AG04450 (cell line): ENCODE measurements at regions not wholly inside any gene's neighbourhood (a gene's known extent, or its start where the extent isn't known, plus 50 kb on each side); places are given as distances from the start of the nearest gene placed in this dataset.

ENCODE experiments used
- CTCF ChIA-PET: fragments of 300-600, 350-600 bp; formaldehyde crosslinking; extraction: SDS; loops from one replicate; lab custom pipeline; 2022; ENCODE audit warnings: antibody characterized with exemption, inconsistent platforms; lab: Charles Lee
- POLR2A ChIA-PET: fragments of 350-600 bp; formaldehyde crosslinking; extraction: SDS; loops from one replicate; lab custom pipeline; 2021; ENCODE audit warnings: antibody characterized with exemption, inconsistent platforms; lab: Yijun Ruan, JAX
- DNase-seq: peaks from one replicate; pipeline ENCODE4 v3.0.0-alpha.2; 2011; ENCODE audit warnings: low read depth, low spot score
- H3K27ac ChIP-seq: one replicate; pipeline ENCODE4 v1.5.1; 2012; ENCODE audit warnings: low read depth, low read length, control low read depth
- H3K27me3 ChIP-seq: one replicate; pipeline ENCODE4 v1.6.0; 2012; ENCODE audit warnings: low read length; ENCODE audit not compliant: control insufficient read depth, insufficient read depth
- H3K4me3 ChIP-seq: 2 replicates; pipeline ENCODE4 v1.5.1; 2011; ENCODE audit warnings: mild to moderate bottlenecking, low read depth, low read length, control low read depth
- H3K9me3 ChIP-seq: 2 replicates; pipeline ENCODE4 v1.5.1; 2012; ENCODE audit warnings: low read length; ENCODE audit not compliant: control insufficient read depth, insufficient read depth
- CTCF ChIP-seq: IDR thresholded peaks from 2 replicates; pipeline ENCODE4 v1.5.1; 2011; ENCODE audit warnings: low read depth, low read length, control low read depth, inconsistent platforms

GRCh38 chr6:155656024-155656423 lies 200.4 kb upstream of the NOX3 start:
- no peak overlapping the region for H3K4me3 ChIP-seq
- H3K9me3 ChIP-seq = no peaks in the 10 kb centered on the region
- no peak for DNase-seq
- no peak overlapping the region for H3K27ac ChIP-seq
- no peak for TF ChIP-seq CTCF
- H3K27me3 ChIP-seq = no peaks in the 10 kb centered on the region
- ChIA-PET CTCF (interaction anchor here (0.5 kb wide), 1 partner anchor 326 kb away, joined by 4 read pairs; no protein-coding TSS in a partner anchor), POLR2A (no interaction called here)

DNA sequence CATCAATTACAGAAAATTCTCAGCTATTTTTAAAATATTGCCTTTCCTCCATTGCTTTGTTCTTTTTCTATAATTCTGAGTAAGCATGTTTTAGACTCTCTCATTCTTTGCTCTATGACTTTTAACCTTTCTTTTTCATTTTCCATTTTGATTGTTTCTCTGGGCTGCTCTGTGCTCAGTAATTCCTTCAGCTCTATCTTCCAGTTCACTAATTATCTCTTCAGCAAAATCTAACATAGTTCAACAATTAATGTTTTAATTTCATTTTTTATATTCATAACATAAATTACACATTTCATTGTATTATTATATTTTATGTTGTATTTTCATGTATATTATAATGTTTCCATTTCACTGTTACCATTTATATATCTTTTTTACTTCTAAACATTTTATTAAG lies 198.8 kb upstream of the NOX3 start:
- CTCF ChIA-PET = no interaction called here
- POLR2A ChIA-PET = no interaction called here
- DNase-seq = no peak
- Histone ChIP-seq H3K9me3 (no peaks in the 10 kb centered on the region), H3K27ac (no peak overlapping the region), H3K4me3 (no peak overlapping the region), H3K27me3 (no peaks in the 10 kb centered on the region)
- TF ChIP-seq CTCF = no peak

GRCh38 chr6:155648301-155648700 lies 192.7 kb upstream of the NOX3 start:
- POLR2A ChIA-PET = no interaction called here
- CTCF ChIA-PET = no interaction called here
- H3K27me3 ChIP-seq = no peaks in the 10 kb centered on the region
- no peak overlapping the region for H3K4me3 ChIP-seq
- H3K27ac ChIP-seq = no peak overlapping the region
- no peak for TF ChIP-seq CTCF
- H3K9me3 ChIP-seq = no peaks in the 10 kb centered on the region
- DNase-seq = no peak

DNA sequence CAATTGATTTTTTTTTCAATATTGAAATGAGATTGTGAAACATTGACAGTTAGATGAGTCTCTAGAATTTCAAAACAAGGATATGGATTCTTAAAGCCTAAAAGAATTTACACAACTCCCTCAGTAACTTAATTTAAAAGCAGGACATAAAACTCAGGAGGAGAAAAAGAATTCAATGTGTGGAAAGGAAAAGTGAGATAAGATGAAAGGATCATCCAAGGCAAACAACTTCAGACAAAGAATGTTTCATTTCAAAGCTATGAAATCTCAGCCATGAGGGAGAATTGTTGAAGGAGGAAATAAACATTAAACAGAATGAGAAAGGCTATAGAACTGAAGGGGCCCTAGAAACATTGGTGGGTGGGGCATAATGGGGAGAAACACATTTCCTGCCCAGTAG lies 191.7 kb upstream of the NOX3 start:
- POLR2A ChIA-PET = no interaction called here
- no peak for TF ChIP-seq CTCF
- no peaks in the 10 kb centered on the region for H3K9me3 ChIP-seq
- DNase-seq = no peak
- no peak overlapping the region for H3K4me3 ChIP-seq
- H3K27ac ChIP-seq = no peak overlapping the region
- no peaks in the 10 kb centered on the region for H3K27me3 ChIP-seq
- CTCF ChIA-PET = interaction anchor here (0.6 kb wide), 1 partner anchor 52 kb away, joined by 3 read pairs; no protein-coding TSS in a partner anchor

- no peaks in the 10 kb centered on the region for H3K9me3 ChIP-seq
- ChIA-PET POLR2A (no interaction called here), CTCF (interaction anchor here (0.6 kb wide), 1 partner anchor 53 kb away, joined by 3 read pairs; no protein-coding TSS in a partner anchor)
- no peaks in the 10 kb centered on the region for H3K27me3 ChIP-seq
- no peak for DNase-seq
- no peak overlapping the region for H3K27ac ChIP-seq
- no peak for TF ChIP-seq CTCF
- no peak overlapping the region for H3K4me3 ChIP-seq
These were observed 190.8 kb upstream of the NOX3 start for GRCh38 chr6:155646443-155646842.
